ENCODE measurements at regions not wholly inside any gene's neighbourhood (a gene's known extent, or its start where the extent isn't known, plus 50 kb on each side); places are given as distances from the start of the nearest gene placed in this dataset.

- no peak for DNase-seq
- H3K27me3 ChIP-seq (ENCODE audit: insufficient read depth, low read depth, severe bottlenecking), result peaks cover 39% of the 10 kb centered on the region
- TF ChIP-seq CTCF (IDR thresholded peaks at IDR 0.05; ENCODE audit: low read depth, low read length), result no peak
- no peaks in the 10 kb centered on the region for H3K9me3 ChIP-seq (ENCODE audit: severe bottlenecking)
- no peaks in the 10 kb centered on the region for H3K36me3 ChIP-seq
- no peak overlapping the region for H3K27ac ChIP-seq
- H3K4me3 ChIP-seq (ENCODE audit: low read depth, low read length), result no peak overlapping the region
Observed at GRCh38 chr14:97900196-97900854, 1103.1 kb downstream of the VRK1 start.

DNA sequence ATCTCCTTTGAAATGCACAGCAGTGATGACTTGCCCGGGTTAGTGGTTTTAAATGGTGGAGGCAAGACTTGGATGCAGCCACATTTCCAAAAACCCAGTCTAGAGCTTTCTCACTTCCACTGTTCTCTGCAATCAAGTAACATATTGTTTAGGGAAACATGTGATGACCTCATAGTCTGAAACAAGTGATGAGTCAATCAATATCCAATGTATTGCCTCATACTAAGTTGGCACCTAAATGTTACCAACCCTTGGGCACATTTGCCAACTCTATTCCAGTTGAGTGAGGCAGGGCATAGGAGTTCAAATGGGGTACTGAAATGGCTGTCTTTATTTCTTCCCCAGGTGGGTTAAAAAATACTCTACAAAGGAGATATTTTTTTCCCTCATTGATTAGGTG is 1105.4 kb downstream of the VRK1 start:
- Histone ChIP-seq H3K27ac (no peak overlapping the region), H3K9me3 (ENCODE audit: severe bottlenecking) (no peaks in the 10 kb centered on the region), H3K36me3 (no peaks in the 10 kb centered on the region), H3K4me3 (ENCODE audit: low read depth, low read length) (no peak overlapping the region), H3K27me3 (ENCODE audit: insufficient read depth, low read depth, severe bottlenecking) (peaks cover 42% of the 10 kb centered on the region)
- DNase-seq, result no peak
- TF ChIP-seq CTCF (IDR thresholded peaks at IDR 0.05; ENCODE audit: low read depth, low read length), result no peak

- Histone ChIP-seq H3K4me3 (ENCODE audit: low read depth, low read length) (no peak overlapping the region), H3K27ac (no peak overlapping the region), H3K27me3 (ENCODE audit: insufficient read depth, low read depth, severe bottlenecking) (peaks cover 45% of the 10 kb centered on the region), H3K36me3 (no peaks in the 10 kb centered on the region), H3K9me3 (ENCODE audit: severe bottlenecking) (no peaks in the 10 kb centered on the region)
- DNase-seq, result no peak
- TF ChIP-seq CTCF (IDR thresholded peaks at IDR 0.05; ENCODE audit: low read depth, low read length), result no peak
Observed at GRCh38 chr14:97903821-97904220, 1106.6 kb downstream of the VRK1 start.

GRCh38 chr14:97912217-97912616 is 1115.0 kb downstream of the VRK1 start:
- Histone ChIP-seq H3K9me3 (ENCODE audit: severe bottlenecking) (no peaks in the 10 kb centered on the region), H3K36me3 (no peaks in the 10 kb centered on the region)
- TF ChIP-seq CTCF (IDR thresholded peaks at IDR 0.05; ENCODE audit: low read depth, low read length), result no peak

GRCh38 chr14:97916100-97916499 is 1118.9 kb downstream of the VRK1 start:
- Histone ChIP-seq H3K27ac (no peak overlapping the region), H3K27me3 (ENCODE audit: insufficient read depth, low read depth, severe bottlenecking) (peaks cover 47% of the 10 kb centered on the region), H3K36me3 (no peaks in the 10 kb centered on the region), H3K4me3 (ENCODE audit: low read depth, low read length) (no peak overlapping the region), H3K9me3 (ENCODE audit: severe bottlenecking) (no peaks in the 10 kb centered on the region)
- no peak for DNase-seq
- TF ChIP-seq CTCF (IDR thresholded peaks at IDR 0.05; ENCODE audit: low read depth, low read length), result no peak

More at GRCh38 chr14:97912217-97912616, 1115.0 kb downstream of the VRK1 start:
- H3K27me3 ChIP-seq (ENCODE audit: insufficient read depth, low read depth, severe bottlenecking), result peaks cover 49% of the 10 kb centered on the region
- no peak overlapping the region for H3K4me3 ChIP-seq (ENCODE audit: low read depth, low read length)
- no peak for DNase-seq
- no peak overlapping the region for H3K27ac ChIP-seq
